Transverse colon (tissue), 4 donors: ENCODE measurements at regions not wholly inside any gene's neighbourhood (a gene's known extent, or its start where the extent isn't known, plus 50 kb on each side); places are given as distances from the start of the nearest gene placed in this dataset.

Source experiments
- DNase-seq: peaks from one replicate; pipeline ENCODE4 v3.0.0-alpha.2; 2019
- H3K27ac ChIP-seq, 4 donors: fragments of 200-600 bp; sonication (generic); 2 replicates each; pipeline ENCODE4 v1.5.1; 2016 to 2018; ENCODE audit warnings: inconsistent platforms in 4 of 4
- H3K27me3 ChIP-seq: fragments of 200-600 bp; sonication (generic); 2 replicates; pipeline ENCODE4 v1.5.1; 2017; ENCODE audit warnings: inconsistent platforms
- H3K36me3 ChIP-seq, 4 donors: fragments of 200-600 bp; sonication (generic); 2 replicates each; pipeline ENCODE4 v1.5.1; 2017 to 2019; ENCODE audit warnings: inconsistent platforms in 4 of 4
- H3K4me1 ChIP-seq, 4 donors: fragments of 200-600 bp; sonication (generic); 2 replicates each; pipeline ENCODE4 v1.5.1; 2017 to 2020; ENCODE audit warnings: inconsistent platforms in 4 of 4
- H3K4me3 ChIP-seq, 4 donors: fragments of 200-600 bp; sonication (generic); 1 replicate in 1 of 4; 2 replicates in 3 of 4; pipeline versions ENCODE4 v1.5.1 to v1.6.1; 2017 to 2019; ENCODE audit warnings: inconsistent platforms in 4 of 4
- H3K9me3 ChIP-seq, 2 donors: fragments of 200-600 bp; sonication (generic); 2 replicates each; pipeline ENCODE4 v1.5.1; 2017 to 2019; ENCODE audit warnings: inconsistent platforms in 2 of 2
- EP300 ChIP-seq: sonication (generic); formaldehyde crosslinking; IDR thresholded peaks from one replicate; pipeline ENCODE4 v1.6.1; 2017; ENCODE audit warnings: antibody characterized with exemption, low read depth
- POLR2A ChIP-seq: fragments of 450-650 bp; IDR thresholded peaks from one replicate; pipeline ENCODE4 v1.6.1; 2016; ENCODE audit warnings: antibody characterized with exemption, mild to moderate bottlenecking, moderate library complexity
- POLR2AphosphoS5 ChIP-seq, 3 donors: sonication (generic); formaldehyde crosslinking; IDR thresholded peaks; one replicate each; pipeline ENCODE4 v1.6.1; 2016; ENCODE audit warnings: antibody characterized with exemption in 3 of 3
- WGBS, 2 donors: methylation state at CpG; one replicate each; pipeline ENCODE4 v1.1.5; 2018; ENCODE audit warnings: low coverage in 1 of 2; 5-methylcytosine and 5-hydroxymethylcytosine counted together
- in situ Hi-C, 4 donors: fragments of 200-750 bp; cut with MboI; loops; one replicate each; pipeline versions ENCODE4 v1.15.0 to v1.15.1; 2017; ENCODE audit warnings: low sequenced_read_pairs in 3 of 4, low pct_ligation_motif_present in 1 of 4, low pct_unique_long_range_greater_than_20kb in 1 of 4
- intact Hi-C: fragments of 100-400 bp; cut with DNase I; formaldehyde crosslinking; loops from one replicate; pipeline ENCODE4 v1.15.1; 2023; ENCODE audit warnings: low total_unique reads
- TF ChIP-seq, protein P1 (sequence below), 5 experiments: fragments of 200-600 bp in 3 of 5; fragments of 450-650 bp in 2 of 5; sonication (generic) in 3 of 5; IDR thresholded peaks; 1 replicate in 2 of 5; 2 replicates in 3 of 5; pipeline ENCODE4 v1.5.1; 2016 to 2017; ENCODE audit warnings: antibody characterized with exemption in 5 of 5, inconsistent platforms in 3 of 5, mild to moderate bottlenecking in 2 of 5, moderate library complexity in 1 of 5

DNA sequence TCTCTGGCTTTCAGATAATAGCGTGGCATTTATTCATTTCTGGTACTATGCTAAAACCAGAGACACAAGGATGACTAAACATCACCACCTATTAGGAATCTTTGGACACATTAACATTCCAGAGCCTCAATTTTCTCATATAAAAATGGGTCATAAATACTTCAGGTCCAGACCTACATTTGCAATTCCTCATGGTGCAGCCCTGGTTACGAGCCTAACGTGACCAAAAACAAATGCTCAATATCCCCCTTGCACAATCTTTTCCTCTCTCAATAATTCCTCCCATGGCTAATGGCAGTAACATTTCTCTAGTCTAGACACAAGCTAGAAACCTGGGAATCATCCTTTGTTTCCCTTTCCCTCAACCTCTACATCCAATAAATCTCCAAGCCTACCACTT, 112.8 kb upstream of the NABP1 start:
- H3K4me3 ChIP-seq = no peak overlapping the region
- DNase-seq = no peak
- TF ChIP-seq, protein P1, sequence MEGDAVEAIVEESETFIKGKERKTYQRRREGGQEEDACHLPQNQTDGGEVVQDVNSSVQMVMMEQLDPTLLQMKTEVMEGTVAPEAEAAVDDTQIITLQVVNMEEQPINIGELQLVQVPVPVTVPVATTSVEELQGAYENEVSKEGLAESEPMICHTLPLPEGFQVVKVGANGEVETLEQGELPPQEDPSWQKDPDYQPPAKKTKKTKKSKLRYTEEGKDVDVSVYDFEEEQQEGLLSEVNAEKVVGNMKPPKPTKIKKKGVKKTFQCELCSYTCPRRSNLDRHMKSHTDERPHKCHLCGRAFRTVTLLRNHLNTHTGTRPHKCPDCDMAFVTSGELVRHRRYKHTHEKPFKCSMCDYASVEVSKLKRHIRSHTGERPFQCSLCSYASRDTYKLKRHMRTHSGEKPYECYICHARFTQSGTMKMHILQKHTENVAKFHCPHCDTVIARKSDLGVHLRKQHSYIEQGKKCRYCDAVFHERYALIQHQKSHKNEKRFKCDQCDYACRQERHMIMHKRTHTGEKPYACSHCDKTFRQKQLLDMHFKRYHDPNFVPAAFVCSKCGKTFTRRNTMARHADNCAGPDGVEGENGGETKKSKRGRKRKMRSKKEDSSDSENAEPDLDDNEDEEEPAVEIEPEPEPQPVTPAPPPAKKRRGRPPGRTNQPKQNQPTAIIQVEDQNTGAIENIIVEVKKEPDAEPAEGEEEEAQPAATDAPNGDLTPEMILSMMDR (IDR thresholded peaks at IDR 0.05) = no peak
- no peak for TF ChIP-seq POLR2A
- TF ChIP-seq EP300 = no peak
- no peak for TF ChIP-seq POLR2AphosphoS5 (IDR thresholded peaks at IDR 0.05)
- no peaks in the 10 kb centered on the region for H3K36me3 ChIP-seq
- peak overlapping the region in 2 of 4 donors; percentile 29 to 55 for H3K27ac ChIP-seq
- in situ Hi-C loops = loop anchor here (5.0 to 25.0 kb wide), 3 partner anchors 120 to 597 kb away; no protein-coding TSS in a partner anchor
- H3K4me1 ChIP-seq = peaks cover 0 to 30% (median 8%) of the 10 kb centered on the region in 4 donors
- H3K27me3 ChIP-seq = no peaks in the 10 kb centered on the region
- intact Hi-C loops = no loop called here
- H3K9me3 ChIP-seq = no peaks in the 10 kb centered on the region
- WGBS, 2 donors = 79 to 81% methylated on average over 3 of the region's 3 CpGs

DNA sequence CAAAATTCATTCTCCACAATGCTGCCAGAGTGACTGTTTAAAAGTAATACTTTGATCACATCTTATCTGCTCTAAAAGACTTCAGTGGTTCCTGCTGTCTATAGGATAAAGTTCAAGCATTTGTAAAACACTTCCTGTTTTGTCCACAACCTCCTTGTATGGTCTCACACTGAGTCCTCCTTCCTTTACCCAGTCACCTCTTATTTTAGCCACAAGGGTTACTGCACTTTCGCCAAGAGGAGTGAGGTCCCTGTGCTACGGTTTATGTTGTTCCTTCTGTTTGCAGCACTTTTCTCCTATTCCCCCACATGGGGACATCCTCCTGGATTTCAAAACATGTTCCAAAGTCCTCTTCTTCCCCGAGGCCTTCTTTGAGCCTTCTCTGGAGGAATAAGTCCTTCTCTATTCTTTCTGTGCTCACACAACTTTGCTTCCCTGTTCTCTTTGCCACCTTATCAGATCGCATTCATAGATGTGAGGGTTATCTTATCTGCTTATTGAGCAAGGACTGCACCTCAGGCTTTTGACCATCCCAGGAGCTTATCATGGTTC, 112.2 kb upstream of the NABP1 start:
- in situ Hi-C loops (loop anchor here (5.0 to 25.0 kb wide), 3 partner anchors 119 to 597 kb away; no protein-coding TSS in a partner anchor), intact Hi-C loops (no loop called here)
- Histone ChIP-seq H3K4me1 (peaks cover 0 to 33% (median 8%) of the 10 kb centered on the region in 4 donors), H3K9me3 (no peaks in the 10 kb centered on the region), H3K36me3 (no peaks in the 10 kb centered on the region), H3K4me3 (no peak overlapping the region), H3K27ac (peak overlapping the region in 2 of 4 donors; percentile 29 to 55), H3K27me3 (no peaks in the 10 kb centered on the region)
- 72 to 88% methylated on average over 3 to 4 of the region's 4 CpGs for WGBS, 2 donors
- no peak for DNase-seq
- TF ChIP-seq, protein P1 (IDR thresholded peaks at IDR 0.05) = no peak
- no peak for TF ChIP-seq POLR2AphosphoS5 (IDR thresholded peaks at IDR 0.05)
- TF ChIP-seq POLR2A = no peak
- no peak for TF ChIP-seq EP300

DNA sequence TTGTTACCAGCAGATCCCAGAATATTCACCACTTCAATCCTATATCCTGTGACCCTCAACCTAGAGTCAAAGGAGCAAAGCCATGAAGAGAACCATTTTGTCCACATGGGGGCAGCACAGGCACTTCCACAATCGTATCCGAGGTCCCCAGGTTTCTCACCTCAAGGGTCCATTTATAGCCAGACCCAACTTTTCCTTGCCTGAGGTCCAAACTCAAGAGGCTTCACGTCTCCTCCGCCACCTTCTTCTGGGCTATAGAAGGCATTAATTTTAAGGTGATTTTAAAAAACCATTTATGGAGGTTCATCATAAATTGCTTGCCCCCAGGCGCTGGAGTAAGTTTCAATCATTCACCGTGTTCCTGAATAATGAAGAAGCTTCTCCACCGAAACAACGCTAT, 111.6 kb upstream of the NABP1 start:
- 61 to 66% methylated on average over 8 of the region's 8 CpGs for WGBS, 2 donors
- Histone ChIP-seq H3K27ac (peak overlapping the region in 2 of 4 donors; percentile 29 to 55), H3K4me3 (no peak overlapping the region), H3K36me3 (no peaks in the 10 kb centered on the region), H3K9me3 (no peaks in the 10 kb centered on the region), H3K4me1 (peaks cover 0 to 38% (median 8%) of the 10 kb centered on the region in 4 donors), H3K27me3 (no peaks in the 10 kb centered on the region)
- DNase-seq = peak; percentile 73
- in situ Hi-C loops (loop anchor here (5.0 to 25.0 kb wide), 3 partner anchors 118 to 596 kb away; no protein-coding TSS in a partner anchor), intact Hi-C loops (no loop called here)
- TF ChIP-seq, protein P1 (IDR thresholded peaks at IDR 0.05) = peak; percentile 60 to 73 (median 71)
- no peak for TF ChIP-seq POLR2AphosphoS5 (IDR thresholded peaks at IDR 0.05)

DNA sequence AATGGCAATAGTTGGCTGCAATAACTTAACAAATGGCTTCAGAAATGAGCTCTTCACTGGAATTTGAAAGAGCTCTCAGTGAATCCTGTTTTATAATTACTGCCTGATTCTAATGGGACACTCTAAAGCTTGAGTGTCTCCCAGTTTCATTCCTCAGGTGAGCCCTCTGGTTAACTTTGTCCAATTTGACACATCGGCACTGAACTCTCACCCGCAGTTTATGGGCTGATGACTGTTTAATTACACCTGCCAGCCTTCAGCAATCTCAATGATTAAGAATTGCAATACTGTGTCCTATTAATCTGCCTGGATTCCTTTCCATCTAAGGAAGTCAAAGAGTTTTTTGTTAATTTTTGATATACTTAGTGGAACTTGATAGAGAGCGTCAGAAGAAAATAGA, 110.7 kb upstream of the NABP1 start:
- peaks cover 0 to 41% (median 8%) of the 10 kb centered on the region in 4 donors for H3K4me1 ChIP-seq
- H3K27me3 ChIP-seq = no peaks in the 10 kb centered on the region
- WGBS, 2 donors = 56 to 83% methylated on average over 1 to 3 of the region's 3 CpGs
- TF ChIP-seq EP300 (no peak), POLR2AphosphoS5 (IDR thresholded peaks at IDR 0.05) (no peak), POLR2A (no peak)
- TF ChIP-seq, protein P1 (IDR thresholded peaks at IDR 0.05) = no peak
- no peak overlapping the region for H3K27ac ChIP-seq
- in situ Hi-C loops (loop anchor here (5.0 to 25.0 kb wide), 3 partner anchors 118 to 595 kb away; no protein-coding TSS in a partner anchor), intact Hi-C loops (no loop called here)
- H3K4me3 ChIP-seq = no peak overlapping the region
- no peaks in the 10 kb centered on the region for H3K36me3 ChIP-seq
- peak; percentile 18 for DNase-seq
- H3K9me3 ChIP-seq = no peaks in the 10 kb centered on the region
